GM21825 (cell line): ENCODE measurements at regions not wholly inside any gene's neighbourhood (a gene's known extent, or its start where the extent isn't known, plus 50 kb on each side); places are given as distances from the start of the nearest gene placed in this dataset.
"Not testable (repeated sequence)": the region's sequence is repeated elsewhere in the genome, so short reads cannot be mapped to it uniquely, and the experiment has no call there.

Source experiments
- ATAC-seq: cut with Tn5 transposase; IDR thresholded peaks from one replicate; pipeline ENCODE4 v1.9.1; 2021; ENCODE audit warnings: mild to moderate bottlenecking, moderate library complexity; ENCODE audit not compliant: unreplicated experiment

DNA sequence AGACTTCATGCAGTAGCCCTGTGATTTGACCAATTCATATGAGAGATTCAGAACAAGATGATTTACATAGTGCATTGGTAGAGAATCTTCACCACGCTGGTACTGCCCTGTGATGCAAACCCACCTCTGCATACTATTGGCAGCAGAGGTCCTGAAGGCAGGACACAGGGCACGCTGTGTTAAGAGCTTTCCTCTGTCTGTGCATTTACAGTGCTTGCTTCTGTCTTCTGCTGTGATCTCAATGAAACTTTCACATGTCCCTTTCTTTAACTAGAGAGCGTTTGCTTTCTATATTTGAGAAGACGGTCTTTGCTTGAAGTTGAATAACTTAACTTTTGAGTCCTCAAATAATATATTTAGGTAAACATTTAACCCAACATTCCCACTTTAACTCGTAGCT lies 219.0 kb upstream of the SPRY2 start:
- ATAC-seq = no peak

DNA sequence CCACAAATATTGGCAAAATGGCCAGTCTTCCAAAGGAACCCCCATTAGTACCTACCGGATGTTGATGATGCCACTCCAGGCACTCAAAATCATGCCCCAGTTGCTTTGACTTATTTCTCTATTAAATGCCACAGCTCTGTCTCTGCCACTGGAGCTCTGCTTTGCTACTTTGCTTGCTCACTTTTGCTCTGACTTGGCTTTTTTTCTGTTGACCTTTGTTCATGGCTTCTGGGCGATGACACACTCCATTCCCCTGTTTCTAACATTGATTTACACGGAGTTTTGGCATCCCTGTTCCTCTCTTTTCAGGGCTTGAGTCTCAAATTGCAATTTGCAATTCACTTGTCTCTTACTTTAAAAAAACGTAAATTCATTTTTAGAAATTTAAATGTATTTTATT lies 217.1 kb upstream of the SPRY2 start:
- no peak for ATAC-seq

DNA sequence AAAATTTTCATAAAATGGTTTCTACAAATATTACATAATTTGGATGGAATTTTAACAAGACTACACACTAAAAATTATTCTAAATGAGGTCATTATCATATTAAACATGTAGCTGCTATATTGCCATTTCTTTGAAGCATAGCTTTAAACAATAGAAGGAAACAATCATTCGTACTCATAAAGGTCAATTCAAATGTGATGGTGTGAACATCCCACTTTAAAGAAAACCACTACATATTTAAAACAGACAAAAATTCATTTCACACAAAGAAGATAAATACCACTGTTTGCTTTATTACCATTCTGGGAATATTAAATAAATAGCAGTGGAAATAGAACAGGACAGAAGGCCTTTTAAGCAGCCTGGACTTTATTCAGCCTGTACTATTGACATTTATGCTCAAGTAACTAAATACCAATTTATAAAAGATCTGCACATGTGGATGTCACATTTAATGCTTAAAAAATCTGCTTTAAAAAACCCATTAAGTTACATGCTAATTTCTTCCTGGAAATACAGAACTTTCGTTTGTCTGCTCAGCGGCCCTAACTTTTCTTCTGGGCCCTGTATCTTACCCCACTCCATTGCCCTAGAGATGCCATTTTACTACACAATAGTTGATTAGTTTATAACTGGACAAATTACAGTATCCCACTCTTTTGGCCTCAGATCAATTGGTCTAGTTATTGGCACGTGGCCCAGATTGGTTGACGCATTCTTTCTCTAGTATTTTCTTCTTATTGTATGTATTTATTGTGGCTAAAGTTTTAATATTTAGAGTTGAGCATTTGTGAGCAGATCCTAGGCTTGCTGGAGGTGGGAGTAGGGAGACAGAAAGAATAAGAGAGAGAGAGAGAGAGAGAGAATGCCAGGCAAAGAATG lies 215.1 kb upstream of the SPRY2 start:
- no peak for ATAC-seq

DNA sequence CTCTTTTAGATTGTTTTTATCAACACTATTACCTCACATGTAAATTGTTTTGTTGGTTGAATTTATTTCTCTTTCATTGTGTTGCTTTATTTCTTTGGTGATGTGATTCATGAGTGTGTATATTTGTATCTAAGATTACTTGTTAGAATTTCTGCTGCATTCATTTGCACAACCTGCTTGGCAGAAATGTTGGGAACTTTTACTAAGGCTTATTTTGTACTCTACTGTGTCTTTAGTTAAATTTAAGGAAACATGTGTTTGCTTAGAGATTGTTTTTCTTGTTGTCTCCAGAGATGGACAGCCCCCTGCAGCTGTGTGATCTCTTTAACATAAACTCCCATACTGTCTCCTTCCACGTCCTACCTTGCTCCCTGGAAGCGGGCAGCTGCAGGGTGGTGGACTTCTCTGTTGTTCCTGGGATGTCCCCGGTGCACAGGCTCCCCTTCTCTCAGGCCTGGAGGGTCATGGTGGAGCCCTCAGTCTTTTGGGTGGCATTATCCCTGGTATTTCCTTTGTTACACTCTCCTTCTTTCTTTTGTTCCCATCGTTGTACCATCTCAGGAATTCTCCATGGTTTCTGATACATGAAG lies 212.0 kb upstream of the SPRY2 start:
- ATAC-seq = no peak

DNA sequence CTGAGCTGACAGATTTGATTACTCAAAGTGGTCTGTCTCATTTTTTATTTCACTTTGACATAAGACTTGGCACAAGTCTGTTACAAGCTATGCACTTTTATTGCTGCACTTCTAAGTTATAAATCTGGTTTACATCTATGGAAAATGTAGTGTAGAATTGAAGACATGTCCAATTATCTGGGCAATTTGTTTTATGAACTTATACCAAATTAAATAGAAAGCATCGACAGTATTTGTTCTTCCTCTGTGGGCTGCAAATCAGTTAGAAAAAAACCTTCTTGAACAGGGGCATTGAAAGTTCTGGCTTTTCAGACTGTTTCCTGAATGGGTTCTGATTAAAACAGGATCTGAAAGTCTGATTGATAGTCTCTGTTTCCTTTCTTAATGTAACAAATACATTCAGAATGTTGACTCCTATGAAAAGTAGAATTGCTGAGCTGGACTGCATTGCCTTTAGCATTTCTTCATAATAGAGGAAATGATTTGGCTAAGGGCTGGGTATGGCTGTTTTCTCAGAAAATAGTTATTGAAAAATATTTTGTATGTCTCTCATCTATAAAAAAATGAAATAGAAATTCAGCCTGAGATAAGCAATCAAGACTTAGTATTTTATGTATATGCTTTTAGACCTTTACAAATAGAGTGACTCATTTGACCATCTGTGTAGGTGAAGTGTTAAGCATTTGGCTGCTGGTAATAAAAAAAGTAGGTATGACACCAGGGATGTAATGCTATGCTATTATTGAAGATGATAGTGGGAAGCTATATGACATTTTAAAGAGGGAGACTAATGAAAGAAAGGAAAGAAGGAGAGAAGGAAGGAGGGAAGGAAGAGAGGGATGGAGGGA lies 210.9 kb upstream of the SPRY2 start:
- no peak for ATAC-seq

DNA sequence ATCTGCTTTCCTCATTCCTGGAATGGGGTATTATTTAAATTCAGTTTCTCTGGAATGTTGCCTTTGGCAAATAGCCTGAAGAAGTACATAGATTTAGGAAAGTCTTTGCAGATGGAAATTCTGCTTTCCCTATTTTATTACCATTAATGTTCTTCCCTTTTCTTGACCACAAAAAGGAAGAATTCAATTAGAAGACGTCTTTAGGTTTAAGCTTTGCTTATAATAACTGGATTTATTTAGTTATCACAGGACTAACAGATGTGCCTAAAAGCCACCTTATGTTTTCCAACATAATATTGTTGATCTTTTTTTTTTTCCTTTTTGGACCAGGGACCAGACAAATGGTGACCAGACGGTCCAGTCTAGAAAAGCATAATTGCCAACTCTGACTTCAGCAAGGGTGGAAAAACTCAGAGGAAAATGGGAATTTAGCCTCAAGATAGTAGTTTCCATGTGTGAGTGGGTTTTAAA lies 210.1 kb upstream of the SPRY2 start:
- no peak for ATAC-seq

DNA sequence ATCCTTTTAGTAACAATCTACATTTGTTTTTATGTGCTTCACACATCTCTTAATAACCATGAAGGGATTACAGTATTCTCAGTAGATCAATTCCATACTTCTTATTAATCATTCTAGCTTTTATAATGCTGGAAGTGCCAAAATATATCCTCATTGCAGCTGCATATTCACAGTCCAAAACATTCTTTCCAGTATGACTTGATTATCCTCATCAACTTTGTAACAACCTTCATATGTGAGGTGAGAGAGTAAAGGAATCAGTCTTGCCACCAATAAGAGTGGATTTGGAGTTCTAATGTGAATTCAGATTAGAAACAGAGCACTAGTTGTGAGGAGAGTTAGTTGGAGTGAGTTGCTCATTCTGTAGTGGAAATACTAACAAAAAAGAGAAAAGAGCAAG lies 208.0 kb upstream of the SPRY2 start:
- ATAC-seq = no peak

DNA sequence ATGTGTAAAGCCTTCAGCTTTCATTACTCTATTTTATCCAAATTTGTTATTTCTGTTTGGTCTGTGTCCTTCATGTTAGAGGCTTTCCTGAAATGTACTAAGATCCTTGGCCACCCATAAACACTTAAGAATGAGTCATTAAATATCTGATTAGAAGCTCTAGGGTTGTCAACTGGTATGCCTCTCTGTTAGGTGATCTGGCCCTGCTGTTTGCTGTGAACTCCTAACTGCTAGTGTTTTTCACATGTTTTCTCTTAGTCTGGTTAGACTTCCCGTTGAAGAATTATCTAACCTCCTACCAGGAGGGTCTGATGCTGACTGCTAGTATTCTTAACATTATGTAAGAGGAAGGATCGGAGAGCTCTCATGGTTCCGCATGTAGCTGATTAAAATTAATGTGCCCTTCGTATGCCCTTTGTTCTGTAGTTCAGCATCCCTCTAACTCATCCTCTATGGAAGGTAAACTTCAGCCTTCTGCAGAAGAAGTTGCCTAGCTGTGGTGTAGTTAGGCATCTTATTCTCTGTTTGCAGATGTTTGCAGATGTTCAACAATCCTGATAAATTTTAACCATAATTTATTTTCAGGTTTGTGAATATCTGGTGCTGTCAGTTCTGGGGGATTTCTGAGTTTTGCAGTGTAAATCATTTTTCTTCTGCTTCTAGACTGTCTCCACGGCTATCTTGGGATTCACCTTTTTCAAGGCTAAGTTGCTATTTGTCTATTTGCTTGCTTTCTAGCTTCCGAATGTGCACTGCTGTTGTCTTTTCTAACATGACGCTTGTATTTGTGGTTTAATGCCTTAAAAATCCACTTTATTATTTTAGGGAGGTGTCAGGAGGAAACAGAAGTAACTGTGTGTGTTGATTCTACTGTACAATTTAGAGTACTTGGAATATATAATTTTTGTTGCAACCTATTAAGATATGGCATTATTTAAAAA lies 207.2 kb upstream of the SPRY2 start:
- no peak for ATAC-seq

DNA sequence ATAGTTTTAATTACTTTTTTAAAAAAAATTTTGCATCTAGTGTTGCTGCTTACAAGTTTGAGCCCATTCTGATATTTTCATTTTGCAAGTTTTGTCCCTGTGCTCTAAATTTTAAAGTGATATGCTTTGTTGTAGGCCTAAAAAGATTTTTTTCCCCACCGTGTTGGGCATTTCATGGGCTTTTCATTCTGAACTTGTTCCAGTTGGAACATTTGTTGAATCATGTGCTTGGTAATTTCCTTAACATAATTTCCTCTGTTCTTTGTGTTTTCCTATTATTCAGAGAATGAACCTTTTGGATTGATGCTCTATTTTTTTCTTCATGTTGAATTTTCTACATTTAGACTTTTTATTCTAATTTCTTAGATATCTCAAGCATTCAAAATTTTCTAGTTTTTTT lies 206.4 kb upstream of the SPRY2 start:
- no peak for ATAC-seq

DNA sequence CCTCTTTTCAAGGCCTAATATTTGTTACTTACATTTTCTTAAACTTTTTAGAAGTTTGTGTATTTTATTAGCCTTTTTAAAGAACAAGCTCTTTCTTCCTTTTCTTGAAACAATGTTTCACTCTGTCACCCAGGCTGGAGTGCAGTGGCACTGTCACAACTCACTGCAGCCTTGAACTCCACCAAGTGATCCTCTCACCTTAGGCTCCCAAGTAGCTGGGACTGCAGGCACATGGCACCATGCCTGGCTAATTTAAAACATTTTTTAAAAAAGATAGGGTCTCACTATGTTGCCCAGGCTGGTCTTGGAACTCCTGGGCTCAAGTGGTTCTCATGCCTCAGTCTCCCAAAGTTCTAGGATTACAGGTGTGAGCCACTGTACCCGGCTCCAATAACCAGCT lies 192.2 kb upstream of the SPRY2 start:
- ATAC-seq = no peak

DNA sequence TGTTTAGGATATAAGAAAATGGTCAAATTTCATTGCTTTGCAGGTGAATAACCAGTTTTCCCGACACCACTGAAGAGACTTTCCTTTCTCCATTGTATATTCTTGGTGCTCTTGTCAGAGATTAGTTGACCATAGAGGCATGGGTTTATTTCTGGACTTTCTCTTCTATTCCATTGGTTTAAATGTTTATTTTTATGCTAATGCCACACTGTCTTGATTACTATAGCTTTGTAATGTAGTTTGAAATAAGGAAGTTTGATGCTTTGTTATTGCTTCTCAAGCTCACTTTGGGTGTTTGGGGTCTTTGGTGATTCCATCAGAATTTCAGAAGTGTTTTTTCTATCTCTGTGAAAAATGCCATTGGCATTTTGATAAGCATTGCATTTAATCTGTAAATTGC lies 190.0 kb upstream of the SPRY2 start:
- ATAC-seq = no peak

DNA sequence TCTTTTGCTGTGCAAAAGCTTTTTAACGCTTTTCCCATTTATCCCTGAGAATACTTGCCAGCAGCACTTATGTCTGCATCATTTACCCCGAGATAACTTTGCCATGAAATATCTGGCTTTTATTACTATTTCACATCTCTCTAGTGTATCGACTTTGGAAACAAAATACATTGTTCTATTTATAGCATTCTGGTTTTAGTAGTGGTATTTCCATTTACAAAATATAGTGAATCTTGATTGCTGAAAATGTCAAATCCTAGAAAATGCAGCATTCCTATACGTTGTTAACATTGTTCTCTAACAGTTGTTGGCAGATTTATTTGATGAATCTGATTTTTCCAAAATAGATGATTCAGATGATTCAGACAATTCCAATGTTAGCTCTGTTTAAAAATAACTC lies 189.3 kb upstream of the SPRY2 start:
- ATAC-seq = no peak

DNA sequence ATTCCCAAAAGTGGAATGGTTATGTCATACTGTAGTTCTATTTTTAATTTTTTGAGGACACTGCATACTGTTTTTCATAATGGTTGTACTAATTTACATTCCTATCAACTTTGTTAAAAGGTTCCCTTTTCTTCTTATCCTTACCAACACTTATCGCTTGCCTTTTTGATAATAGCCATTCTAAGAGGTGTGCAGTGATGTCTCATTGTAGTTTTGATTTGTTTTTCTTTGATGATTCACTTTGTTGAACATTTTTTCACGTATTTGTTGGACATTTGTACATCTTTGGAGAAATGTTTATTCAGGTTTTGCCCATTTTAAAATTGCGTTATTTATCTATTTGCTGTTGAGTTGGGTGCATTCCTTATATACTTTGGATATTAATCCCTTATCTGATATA lies 188.8 kb upstream of the SPRY2 start:
- ATAC-seq = no peak

DNA sequence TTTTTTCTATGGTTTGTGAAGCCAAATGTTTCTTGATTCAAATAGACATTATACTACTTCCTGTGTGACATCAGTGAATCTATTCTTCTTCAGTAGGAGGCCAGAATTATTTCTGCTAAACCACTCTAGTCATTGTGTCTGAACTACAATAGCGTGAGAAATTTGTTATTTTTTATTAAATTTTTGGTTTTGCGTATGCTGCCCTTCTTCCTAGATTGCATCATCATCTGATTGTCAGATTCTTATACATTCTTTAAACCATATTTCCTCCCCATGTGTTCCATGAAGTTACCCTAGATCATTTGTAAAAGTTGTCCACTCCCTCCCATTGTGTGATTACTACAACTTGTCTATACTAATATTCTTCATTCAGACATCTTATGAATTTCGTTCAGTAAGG lies 187.8 kb upstream of the SPRY2 start:
- no peak for ATAC-seq

DNA sequence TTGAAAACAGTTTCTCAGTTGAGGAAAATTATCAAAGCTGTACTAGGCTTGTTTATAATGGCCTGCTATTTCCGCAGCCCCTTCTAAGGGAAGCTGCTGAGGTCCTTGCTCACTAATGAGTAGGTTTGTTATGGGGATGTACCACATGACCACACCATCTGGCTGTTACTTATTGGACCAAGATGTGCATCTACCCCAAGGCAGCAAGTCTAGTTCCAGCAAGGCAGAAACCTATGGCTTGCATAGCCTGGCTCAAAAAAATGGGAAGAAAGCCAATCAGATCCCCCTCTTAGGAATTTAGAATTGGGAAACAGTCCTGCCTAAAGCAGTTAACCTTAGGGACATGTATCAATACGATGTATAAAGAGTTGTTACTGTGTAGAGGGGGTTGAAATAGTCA lies 186.5 kb upstream of the SPRY2 start:
- ATAC-seq = no peak

DNA sequence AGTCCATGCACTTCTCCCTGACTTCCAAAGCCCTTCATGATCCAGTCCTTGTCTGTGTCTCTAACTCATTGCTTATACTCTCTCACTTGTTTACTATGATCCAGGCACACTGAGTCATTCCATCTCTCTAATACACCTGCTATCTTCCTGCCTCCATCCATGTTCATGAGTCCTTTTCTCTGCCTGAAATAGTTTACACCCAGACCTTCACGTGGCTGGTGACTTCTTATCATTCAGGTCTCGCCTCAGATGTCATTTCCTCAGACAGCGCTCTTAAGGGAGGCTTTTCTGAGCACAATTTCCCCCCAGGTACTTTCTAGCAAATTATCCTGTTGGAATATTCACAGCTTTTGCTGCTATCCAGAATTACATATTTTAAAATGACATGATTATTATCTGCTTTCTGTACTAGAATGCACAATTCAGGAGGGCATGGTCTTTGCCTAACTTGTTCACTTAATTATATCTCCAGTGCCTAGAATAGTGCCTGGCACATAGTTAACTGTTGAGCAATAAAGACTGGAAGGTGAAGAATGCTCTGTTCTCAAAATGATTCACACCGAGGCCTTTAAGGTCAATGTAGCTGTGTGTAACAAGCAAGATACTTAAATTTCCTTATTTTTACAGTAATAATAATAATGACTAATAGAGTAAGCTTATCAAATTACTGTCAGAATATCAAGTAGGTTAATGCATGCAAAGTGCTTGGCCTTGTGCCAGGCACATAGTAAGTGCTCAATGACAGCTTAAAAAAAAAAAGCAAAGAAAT lies 183.7 kb upstream of the SPRY2 start:
- no peak for ATAC-seq

DNA sequence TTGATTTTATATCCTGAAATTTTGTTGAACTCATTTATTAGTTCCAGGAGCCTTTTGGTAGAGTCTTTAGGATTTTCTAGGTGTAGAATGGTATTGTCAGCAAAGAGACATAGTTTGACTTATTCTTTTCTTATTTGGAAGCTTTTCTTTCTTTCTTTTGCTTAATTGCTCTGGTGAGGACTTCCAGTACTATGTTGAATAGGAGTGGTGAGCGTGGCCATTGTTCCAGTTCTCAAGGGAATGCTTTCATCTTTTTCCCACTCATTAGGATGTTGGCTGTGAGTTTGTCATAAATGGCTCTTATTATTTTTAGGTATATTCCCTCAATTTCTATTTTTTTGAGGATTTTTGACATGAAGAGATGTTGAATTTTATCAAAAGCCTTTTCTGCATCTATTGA lies 182.2 kb upstream of the SPRY2 start:
- no peak for ATAC-seq

DNA sequence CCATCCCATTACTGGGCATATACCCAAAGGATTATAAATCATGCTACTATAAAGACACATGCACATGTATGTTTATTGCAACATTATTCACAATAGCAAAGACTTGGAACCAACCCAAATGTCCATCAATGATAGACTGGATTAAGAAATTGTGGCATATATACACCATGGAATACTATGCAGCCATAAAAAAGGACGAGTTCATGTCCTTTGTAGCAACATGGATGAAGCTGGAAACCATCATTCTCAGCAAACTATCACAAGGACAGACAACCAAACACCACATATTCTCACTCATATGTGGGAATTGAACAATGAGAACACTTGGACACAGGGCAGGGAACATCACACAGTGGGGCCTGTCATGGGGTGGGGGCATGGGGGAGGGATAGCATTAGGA lies 181.5 kb upstream of the SPRY2 start:
- not testable (repeated sequence) for ATAC-seq

DNA sequence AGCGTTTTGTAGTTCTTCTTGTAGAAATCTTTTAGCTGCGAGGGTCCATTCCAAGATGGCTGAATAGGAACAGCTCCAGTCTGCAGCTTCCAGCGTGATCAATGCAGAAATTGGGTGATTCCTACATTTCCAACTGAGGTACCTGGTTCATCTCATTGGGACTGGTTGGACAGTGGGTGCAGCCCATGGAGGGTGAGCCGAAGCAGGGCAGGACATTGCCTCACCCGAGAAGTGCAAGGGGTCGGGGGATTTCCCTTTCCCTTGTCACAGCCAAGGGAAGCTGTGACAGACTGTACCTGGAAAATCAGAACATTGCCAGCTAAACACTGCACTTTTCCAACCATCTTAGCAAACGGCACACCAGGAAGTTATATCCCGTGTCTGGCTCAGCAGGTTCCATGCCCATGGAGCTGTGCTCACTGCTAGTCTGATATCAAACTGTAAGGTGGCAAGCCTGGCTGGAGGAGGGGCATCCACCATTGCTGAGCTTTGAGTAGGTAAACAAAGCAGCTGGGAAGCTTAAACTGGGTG lies 176.0 kb upstream of the SPRY2 start:
- no peak for ATAC-seq

DNA sequence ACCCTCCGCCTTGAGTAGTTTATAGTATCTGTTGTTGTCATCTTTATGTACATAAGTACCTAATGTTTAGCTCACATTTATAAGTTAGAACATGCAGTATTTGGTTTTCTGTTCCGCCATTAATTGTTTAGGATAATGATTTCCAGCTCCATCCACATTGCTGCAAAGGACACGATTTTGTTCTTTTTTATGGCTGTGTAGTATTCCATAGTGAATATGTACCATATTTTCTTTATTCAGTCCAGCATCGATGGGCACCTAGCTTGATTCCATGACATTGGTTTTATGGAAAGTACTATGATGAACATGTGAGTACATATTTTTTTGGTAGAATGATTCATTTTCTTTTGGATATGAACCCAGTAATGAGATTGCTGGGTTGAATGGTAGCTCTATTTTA lies 174.4 kb upstream of the SPRY2 start:
- ATAC-seq = no peak
